NCI-H187 treated with DMSO at 0.1 percent for 48 hours (cell line): ENCODE measurements at regions not wholly inside any gene's neighbourhood (a gene's known extent, or its start where the extent isn't known, plus 50 kb on each side); places are given as distances from the start of the nearest gene placed in this dataset.
"Not testable (repeated sequence)": the region's sequence is repeated elsewhere in the genome, so short reads cannot be mapped to it uniquely, and the experiment has no call there.

Experiments used
- DNase-seq: peaks from one replicate; lab custom pipeline; 2025; lab: John Stamatoyannopoulos, UW

- DNase-seq, result not testable (repeated sequence)
These were observed 243.7 kb upstream of the FOXN3 start for GRCh38 chr14:89660625-89661233.

GRCh38 chr14:89660166-89660565 lies 243.1 kb upstream of the FOXN3 start:
- no peak for DNase-seq

DNA sequence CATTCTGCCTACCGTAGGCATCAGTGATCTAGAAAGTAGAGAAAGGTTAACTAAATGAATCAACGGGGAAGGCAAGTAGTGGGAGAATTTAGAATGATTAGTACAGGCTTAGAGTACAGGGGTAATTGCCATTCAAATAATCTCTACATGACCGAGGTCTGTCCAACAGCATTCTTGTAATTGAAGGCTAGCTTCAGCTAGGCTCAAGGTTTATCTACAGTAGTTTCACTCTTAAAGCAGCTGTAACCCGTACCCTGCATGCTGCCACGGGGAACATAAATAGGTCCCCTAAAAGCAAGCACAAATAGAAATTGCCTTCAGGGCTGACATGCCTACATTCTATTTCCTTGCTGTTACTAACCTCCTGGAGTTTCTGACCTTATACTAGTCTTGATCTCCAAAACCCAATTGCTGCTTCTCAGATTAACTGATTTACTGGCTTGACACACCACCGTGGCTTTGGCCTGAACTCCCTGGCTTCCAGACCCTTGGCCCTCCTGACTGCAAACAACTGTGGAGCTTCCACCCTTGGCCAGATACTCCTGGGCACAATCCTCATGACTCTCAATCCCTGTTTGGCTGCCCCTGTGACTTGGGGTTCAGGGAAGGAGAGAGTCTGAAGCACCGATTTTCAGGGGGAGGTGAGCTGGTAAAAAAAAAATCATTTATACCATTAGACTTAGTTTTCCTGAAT lies 242.1 kb upstream of the FOXN3 start:
- no peak for DNase-seq

GRCh38 chr14:89657014-89657413 lies 240.0 kb upstream of the FOXN3 start:
- DNase-seq, result no peak

DNA sequence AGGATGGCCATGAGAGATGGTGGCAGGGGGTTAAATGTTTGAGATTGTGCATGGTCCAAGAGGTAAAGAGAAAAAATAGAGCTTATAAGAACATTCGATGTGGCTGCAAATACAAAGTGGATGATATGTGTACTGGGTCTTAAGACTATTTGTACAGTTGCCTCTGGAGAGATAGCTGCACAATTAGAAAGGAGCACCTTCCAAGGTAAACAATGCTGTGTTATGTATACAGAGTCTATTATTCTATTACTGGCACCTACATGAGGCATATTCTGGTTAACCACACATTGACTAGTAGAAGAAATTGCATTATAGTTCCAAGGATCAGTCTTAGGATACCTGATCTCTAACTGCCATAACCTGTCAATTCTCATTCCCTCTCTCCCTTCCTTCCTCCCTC lies 238.0 kb upstream of the FOXN3 start:
- DNase-seq, result no peak

DNA sequence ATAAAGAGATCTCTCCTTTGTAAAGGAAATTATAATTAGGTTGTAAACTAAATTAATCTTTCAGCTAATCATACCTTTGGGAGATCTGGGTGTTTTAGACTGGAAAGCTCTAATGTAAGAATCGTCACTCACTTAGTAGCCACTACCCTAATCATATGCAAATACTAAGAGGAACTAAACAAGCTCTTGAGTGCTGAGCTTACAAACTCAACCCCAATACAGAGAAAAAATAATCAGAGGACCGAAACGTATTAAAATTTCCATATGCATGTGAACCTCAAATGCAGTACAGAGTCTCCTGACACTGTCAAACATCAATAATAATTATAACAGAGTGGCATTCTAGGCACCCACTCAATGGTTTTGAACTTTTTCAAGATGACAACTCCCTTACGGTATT lies 235.3 kb upstream of the FOXN3 start:
- DNase-seq, result no peak

DNA sequence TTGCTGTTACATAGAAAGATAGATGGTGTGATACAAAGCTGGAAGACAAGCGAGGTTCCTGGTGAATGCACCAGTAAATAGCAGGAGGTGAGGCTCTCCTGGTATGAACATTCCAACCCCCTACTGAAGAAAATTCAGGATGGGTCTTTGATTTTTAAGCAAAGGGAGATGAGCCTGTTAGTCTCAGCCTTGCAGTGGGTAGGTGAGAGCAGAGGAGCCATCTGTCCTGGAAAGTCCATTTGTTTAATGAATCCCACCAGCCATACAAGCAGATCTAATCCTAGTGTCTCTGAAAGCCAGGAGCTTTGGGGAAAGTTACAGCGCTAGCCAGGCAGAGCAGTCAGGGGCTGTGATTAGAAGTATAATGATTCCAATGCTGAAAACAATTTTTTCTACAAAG lies 234.8 kb upstream of the FOXN3 start:
- no peak for DNase-seq

DNA sequence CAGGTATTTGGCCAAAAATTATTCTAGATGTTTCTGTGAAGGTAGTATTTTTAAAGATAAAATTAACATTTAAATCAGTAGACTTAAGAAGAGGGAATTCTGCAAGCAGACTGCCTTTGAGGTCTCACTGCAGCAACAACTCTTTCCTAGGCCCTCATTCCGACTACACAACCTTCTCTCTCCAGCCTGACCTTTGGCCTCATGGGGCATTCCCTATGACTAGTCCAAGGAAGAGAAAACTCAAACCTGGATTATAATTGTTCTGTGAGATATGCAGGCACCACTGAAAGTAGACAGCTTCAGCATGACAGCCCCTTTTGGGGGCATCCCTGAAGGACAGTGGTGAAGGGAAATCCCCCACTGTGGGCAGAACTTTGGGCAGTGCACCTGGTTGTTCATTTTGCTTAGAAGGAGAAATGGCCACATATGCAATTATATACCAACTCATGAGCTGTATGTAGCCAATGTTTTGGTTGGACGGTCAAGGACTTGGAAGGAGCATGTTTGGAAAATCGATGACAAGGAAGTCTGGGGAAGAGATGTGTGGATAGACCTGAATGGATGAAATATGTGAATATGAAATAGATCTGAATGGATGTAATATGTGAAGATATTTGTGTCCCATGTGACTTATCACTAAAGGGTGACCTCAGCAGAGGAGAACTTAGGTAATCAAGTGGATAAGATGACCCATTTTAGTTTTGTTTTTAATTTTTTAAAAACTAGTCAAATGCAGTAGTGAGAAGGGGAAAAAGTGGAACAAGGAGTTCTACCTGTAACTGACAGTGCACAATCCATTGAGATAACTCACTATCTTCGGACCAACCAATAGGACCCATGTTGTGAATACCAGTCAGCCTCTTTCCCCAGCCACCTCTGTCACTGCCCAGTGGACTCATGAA lies 233.3 kb upstream of the FOXN3 start:
- DNase-seq, result no peak

GRCh38 chr14:89649451-89650075 lies 232.5 kb upstream of the FOXN3 start:
- no peak for DNase-seq

- no peak for DNase-seq
These were observed 231.9 kb upstream of the FOXN3 start for GRCh38 chr14:89648924-89649323.

DNA sequence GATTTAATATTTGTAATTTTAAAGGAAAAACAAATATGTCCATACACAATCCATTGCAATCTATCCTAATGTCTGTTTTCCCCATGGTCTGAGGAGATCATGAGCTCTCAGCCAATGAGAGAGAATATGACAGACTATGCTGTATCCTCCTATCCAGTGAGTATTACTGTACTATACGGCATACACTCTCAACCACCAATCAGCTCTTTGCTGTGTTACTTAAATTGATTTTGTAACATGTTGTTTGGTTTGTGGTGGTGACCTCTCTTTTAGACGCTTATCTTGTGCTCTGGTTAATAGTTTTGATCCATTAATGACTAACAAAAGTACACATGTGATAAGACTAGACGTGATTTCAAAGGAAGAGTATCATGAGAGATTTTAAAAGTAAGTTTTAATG lies 231.5 kb upstream of the FOXN3 start:
- no peak for DNase-seq

- DNase-seq, result no peak
These were observed 229.9 kb upstream of the FOXN3 start for GRCh38 chr14:89646971-89647370.

GRCh38 chr14:89644641-89645040 lies 227.6 kb upstream of the FOXN3 start:
- DNase-seq, result no peak

DNA sequence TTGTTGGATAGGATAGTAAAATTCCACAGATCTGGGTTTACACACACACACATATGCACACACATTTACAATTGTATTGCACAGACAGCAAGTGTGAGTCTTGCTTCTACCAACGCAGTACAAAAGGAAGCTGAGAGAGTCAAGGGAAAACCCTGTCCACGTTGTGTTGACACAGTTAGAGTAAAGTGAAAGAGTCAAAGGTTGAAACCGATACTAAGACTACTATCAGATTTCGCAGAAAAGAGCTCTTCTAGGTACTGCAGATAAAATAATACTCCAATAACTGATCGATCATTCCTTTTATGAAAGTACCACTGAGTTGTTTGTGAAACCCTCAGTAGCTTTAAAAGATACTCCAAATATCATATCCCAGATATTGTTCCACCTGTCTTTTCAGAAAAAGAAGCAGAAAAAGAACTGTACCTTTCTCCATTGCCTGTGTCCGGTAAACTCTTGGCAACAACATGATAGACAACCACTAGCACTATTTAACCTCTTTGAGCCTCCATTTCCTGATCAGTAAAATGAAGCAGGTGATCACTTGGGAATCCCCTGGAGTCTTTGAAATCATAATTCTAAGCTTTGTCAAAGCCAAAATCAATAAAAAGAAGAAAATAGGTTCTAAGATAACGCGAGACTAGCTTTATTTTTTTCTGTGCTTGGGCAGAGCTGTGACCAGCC lies 224.6 kb upstream of the FOXN3 start:
- no peak for DNase-seq

DNA sequence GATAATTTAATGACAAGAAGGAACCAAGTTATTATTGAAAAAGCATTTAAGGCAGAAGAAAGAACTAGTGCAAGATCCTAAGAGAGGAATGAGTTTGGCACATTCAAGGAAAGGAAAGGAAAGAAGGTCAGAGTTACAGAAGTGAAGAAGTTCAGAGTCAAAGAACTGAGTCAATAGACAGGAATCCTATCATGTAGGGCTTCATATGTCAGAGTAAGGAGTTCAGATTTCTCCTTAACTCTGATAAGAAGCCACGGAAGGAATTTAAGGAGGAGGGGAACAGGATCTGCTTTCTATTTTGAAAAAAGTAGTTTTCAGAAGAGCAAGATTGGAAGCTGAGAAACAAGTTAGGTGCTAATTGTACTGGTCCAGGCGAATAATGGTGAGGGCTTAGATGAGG lies 223.1 kb upstream of the FOXN3 start:
- no peak for DNase-seq

- no peak for DNase-seq
These were observed 222.7 kb upstream of the FOXN3 start for GRCh38 chr14:89639687-89640086.

DNA sequence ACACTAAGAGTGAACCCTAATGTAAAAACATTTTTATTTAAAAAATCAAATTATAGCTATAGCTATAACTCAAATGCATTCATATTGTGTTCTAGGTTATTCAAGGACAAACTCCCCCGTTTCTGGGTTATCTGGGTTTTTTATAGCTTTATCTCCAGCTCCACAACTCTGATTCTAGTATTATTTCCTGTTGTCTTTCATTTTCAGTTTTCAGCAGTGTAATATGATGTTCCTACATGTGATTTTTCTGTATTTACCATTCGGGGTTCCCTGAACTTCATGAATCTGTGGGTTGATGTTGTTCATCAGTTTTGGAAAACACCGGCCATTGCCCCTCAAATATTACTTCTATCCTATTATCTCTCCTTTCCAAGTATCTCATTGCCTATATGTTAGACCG lies 221.9 kb upstream of the FOXN3 start:
- no peak for DNase-seq

DNA sequence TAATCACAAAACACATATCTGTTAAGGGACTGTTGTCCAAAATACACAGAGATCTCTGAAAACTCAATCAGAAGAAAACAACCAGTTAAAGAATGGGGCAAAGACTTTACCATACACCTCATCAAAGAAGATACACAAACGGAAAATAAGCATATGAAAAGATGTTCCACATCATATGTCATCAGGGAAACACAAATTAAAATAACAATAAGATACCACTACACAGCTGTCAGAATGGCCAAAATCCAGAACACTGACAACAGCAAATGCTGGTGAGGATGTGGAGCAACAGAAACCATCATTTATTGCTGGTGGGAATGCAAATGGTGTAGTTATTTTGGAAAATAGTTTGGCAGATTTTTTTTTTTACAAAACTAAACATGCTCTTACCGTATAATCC lies 220.5 kb upstream of the FOXN3 start:
- DNase-seq, result no peak

- DNase-seq, result no peak
These were observed 218.6 kb upstream of the FOXN3 start for GRCh38 chr14:89635615-89636014.

DNA sequence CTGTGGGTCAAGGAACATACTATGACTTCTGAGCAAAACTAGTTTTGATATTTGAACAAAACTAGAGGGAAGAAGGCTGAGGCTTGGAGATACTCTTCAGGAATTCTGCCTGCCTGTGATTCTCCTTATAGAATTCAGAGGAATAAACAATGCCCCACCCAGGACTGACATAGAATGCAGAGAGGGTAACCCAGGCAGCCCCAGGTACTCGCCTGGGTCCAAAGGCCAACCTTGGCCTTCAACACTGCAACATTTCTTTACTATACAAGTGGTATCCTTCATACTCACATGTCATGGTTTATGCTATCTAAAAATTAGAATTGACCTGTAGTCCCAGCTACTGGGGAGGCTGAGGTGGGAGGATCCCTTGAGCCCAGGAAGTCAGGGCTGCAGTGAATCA lies 217.0 kb upstream of the FOXN3 start:
- DNase-seq, result no peak

- no peak for DNase-seq
These were observed 213.2 kb upstream of the FOXN3 start for GRCh38 chr14:89630101-89630829.
